Parathyroid adenoma (tissue), 2 donors: ENCODE measurements at regions not wholly inside any gene's neighbourhood (a gene's known extent, or its start where the extent isn't known, plus 50 kb on each side); places are given as distances from the start of the nearest gene placed in this dataset.

Experiments
- H2AFZ ChIP-seq: fragments of 300-600 bp; sonication (generic); one replicate; pipeline ENCODE4 v1.7.0; 2017; ENCODE audit warnings: antibody characterized with exemption, mild to moderate bottlenecking
- H3K27ac ChIP-seq: fragments of 300-600 bp; sonication (generic); one replicate; pipeline ENCODE4 v1.7.0; 2017
- H3K27me3 ChIP-seq: fragments of 300-600 bp; sonication (generic); one replicate; pipeline ENCODE4 v1.7.0; 2017; ENCODE audit warnings: low read length; ENCODE audit not compliant: control insufficient read depth, insufficient read depth
- H3K36me3 ChIP-seq: fragments of 300-600 bp; sonication (generic); one replicate; pipeline ENCODE4 v1.7.0; 2017; ENCODE audit warnings: low read length; ENCODE audit not compliant: control insufficient read depth, insufficient read depth
- H3K4me1 ChIP-seq: fragments of 300-600 bp; sonication (generic); one replicate; pipeline ENCODE4 v1.7.0; 2017; ENCODE audit warnings: control low read depth
- H3K4me2 ChIP-seq: fragments of 300-600 bp; sonication (generic); one replicate; pipeline ENCODE4 v1.7.0; 2017; ENCODE audit warnings: low read length
- H3K4me3 ChIP-seq: fragments of 300-600 bp; sonication (generic); one replicate; pipeline ENCODE4 v1.7.0; 2017; ENCODE audit warnings: low read depth, low read length
- H3K79me2 ChIP-seq: fragments of 300-600 bp; sonication (generic); one replicate; pipeline ENCODE4 v1.7.0; 2017; ENCODE audit warnings: control low read depth
- H3K9ac ChIP-seq: fragments of 300-600 bp; sonication (generic); one replicate; pipeline ENCODE4 v1.7.0; 2017; ENCODE audit warnings: mild to moderate bottlenecking
- H3K9me3 ChIP-seq: fragments of 300-600 bp; sonication (generic); one replicate; pipeline ENCODE4 v1.7.0; 2017; ENCODE audit warnings: low read length; ENCODE audit not compliant: control insufficient read depth
- TF ChIP-seq, protein P1 (sequence below): fragments of 300-600 bp; sonication (generic); IDR thresholded peaks from one replicate; pipeline ENCODE4 v1.7.0; 2017; ENCODE audit warnings: antibody characterized with exemption, mild to moderate bottlenecking
- donor health status: primary hyperparathyroidism.

DNA sequence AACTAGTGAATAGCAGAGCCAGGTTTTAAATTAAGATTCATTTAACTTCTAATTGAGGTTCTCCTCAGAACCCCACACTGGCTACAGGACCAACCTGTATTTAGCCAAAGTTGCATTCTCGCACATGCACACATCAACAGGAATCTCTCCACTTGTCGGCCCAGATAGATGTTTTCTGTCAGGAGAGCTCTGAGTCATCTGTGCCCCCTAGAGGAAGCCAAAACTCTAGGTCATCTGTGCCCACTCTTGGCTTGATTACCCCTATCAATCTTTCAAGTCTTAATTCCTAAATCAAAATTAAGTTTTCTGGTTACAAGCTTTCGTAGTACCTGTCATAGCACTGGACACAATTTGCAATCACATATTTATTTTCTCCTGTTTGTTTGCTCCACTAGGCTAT, 104.9 kb upstream of the EOMES start:
- no peaks in the 10 kb centered on the region for H3K4me1 ChIP-seq
- H3K4me3 ChIP-seq = no peak overlapping the region
- no peak overlapping the region for H3K27ac ChIP-seq
- no peaks in the 10 kb centered on the region for H3K79me2 ChIP-seq
- H3K4me2 ChIP-seq = no peak overlapping the region
- no peaks in the 10 kb centered on the region for H3K27me3 ChIP-seq
- H3K36me3 ChIP-seq = no peaks in the 10 kb centered on the region
- H3K9me3 ChIP-seq = no peaks in the 10 kb centered on the region
- TF ChIP-seq, protein P1, sequence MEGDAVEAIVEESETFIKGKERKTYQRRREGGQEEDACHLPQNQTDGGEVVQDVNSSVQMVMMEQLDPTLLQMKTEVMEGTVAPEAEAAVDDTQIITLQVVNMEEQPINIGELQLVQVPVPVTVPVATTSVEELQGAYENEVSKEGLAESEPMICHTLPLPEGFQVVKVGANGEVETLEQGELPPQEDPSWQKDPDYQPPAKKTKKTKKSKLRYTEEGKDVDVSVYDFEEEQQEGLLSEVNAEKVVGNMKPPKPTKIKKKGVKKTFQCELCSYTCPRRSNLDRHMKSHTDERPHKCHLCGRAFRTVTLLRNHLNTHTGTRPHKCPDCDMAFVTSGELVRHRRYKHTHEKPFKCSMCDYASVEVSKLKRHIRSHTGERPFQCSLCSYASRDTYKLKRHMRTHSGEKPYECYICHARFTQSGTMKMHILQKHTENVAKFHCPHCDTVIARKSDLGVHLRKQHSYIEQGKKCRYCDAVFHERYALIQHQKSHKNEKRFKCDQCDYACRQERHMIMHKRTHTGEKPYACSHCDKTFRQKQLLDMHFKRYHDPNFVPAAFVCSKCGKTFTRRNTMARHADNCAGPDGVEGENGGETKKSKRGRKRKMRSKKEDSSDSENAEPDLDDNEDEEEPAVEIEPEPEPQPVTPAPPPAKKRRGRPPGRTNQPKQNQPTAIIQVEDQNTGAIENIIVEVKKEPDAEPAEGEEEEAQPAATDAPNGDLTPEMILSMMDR = no peak
- no peak overlapping the region for H3K9ac ChIP-seq
- no peak overlapping the region for H2AFZ ChIP-seq

DNA sequence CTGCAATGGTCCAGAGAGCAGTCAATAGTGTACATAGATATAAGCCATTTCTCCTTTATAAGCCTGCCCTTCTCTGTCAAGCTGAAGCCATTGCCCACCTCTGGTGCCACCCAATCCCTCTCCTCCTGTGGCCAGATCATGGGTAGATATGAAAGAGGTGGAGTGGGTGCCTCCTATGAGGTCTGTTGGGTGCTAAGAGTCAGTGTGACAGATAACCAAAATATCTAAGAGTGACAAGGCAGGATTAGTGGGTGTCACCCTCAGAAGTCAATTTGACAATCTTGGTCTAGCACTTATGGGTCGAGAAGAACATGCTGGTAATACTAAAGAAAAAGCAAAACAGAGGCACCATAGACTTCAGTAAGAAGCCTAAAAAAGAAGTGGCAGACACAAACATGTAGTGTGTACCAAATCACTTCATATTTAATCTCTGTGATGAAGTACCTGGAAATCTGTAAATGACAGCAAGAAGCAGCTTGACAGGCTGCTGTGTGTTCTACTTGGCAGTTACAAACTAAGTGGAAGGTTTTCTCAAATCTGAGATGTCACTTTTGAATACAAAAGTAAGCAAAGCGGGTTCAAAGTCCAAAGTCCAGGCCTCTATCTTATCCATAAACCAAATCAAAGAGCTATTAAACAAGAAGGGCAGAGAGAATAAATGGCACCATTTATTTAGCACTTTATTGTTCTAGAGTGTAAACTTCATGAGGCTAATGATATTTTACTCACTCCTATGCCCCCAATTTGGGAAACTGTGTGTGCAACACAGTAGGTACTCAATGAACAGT, 118.9 kb upstream of the EOMES start:
- Histone ChIP-seq H3K27me3 (no peaks in the 10 kb centered on the region), H3K9ac (no peak overlapping the region), H3K36me3 (no peaks in the 10 kb centered on the region), H2AFZ (no peak overlapping the region), H3K27ac (no peak overlapping the region), H3K4me2 (no peak overlapping the region), H3K79me2 (no peaks in the 10 kb centered on the region), H3K4me1 (no peaks in the 10 kb centered on the region), H3K4me3 (no peak overlapping the region), H3K9me3 (no peaks in the 10 kb centered on the region)
- TF ChIP-seq, protein P1 = no peak

DNA sequence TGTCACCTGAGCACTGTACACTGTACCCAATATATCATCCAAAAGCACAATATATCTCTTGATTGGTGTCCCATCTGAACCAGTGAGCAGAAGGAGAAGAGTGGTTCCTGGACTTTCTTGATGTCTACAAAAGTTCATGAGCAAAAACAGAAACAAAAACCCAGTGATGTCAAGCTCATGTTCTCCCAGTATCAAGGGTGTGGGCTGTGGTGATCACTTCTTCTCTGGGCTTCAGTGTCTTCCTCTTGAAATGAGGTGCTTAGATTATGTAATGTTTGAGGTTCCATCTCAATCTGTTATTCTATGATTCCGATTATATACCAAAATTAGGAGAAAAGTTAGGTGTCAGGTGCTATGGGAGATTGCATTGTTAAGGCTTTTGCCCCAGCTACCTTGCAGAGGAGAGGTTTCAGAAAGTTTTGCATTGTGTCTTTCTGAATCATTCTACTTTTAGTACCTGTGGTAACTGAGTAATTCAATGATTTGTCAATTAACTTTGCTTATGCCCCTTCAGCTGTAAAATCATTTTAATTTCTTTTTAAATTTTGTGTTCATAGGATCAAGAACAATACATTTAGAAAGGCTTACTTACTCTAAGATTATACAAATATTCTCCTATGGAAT, 122.0 kb upstream of the EOMES start:
- Histone ChIP-seq H3K4me3 (no peak overlapping the region), H3K36me3 (no peaks in the 10 kb centered on the region), H3K4me1 (no peaks in the 10 kb centered on the region), H3K27ac (no peak overlapping the region), H2AFZ (no peak overlapping the region), H3K4me2 (no peak overlapping the region), H3K9ac (no peak overlapping the region), H3K9me3 (no peaks in the 10 kb centered on the region), H3K79me2 (no peaks in the 10 kb centered on the region), H3K27me3 (no peaks in the 10 kb centered on the region)
- TF ChIP-seq, protein P1 = no peak

DNA sequence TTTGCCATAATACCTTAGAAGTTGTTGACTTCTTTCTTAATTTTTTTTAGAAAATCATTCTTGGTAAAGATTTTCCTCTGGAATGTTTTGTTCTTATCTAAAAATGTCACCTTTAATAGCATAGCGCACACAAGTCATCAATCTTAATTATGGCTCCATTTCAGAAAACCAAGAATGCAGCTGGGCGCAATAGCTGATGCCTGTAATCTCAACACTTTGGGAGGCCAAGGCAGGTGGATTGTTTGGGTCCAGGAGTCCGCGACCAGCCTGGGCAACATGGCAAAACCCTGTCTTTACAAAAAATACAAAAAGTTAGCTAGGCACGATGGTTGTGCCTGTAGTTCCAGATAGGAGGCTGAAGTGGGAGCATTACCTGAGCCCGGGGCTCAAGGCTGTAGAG, 125.6 kb upstream of the EOMES start:
- Histone ChIP-seq H3K79me2 (no peaks in the 10 kb centered on the region), H2AFZ (no peak overlapping the region), H3K4me3 (no peak overlapping the region), H3K9me3 (no peaks in the 10 kb centered on the region), H3K9ac (no peak overlapping the region), H3K4me2 (no peak overlapping the region), H3K27me3 (no peaks in the 10 kb centered on the region), H3K27ac (no peak overlapping the region), H3K36me3 (no peaks in the 10 kb centered on the region), H3K4me1 (no peaks in the 10 kb centered on the region)
- TF ChIP-seq, protein P1 = no peak
